Left lobe of liver (tissue), 2 donors: ENCODE measurements at regions not wholly inside any gene's neighbourhood (a gene's known extent, or its start where the extent isn't known, plus 50 kb on each side); places are given as distances from the start of the nearest gene placed in this dataset.

Experiments
- ATAC-seq: fragments of 200-7000 bp; cut with Tn5 transposase; one replicate; pipeline ENCODE4 v1.9.1; 2020; ENCODE audit warnings: mild to moderate bottlenecking, moderate library complexity
- DNase-seq: peaks from one replicate; pipeline ENCODE4 v3.0.0-alpha.2; 2020; ENCODE audit warnings: low spot score
- donor health status: DM: no; HTN: no; CAD: no; lungs with moderate emphysema.
- donor health status: DM: no; HTN: yes; CAD: no.

- no peak for DNase-seq
These were observed 920.7 kb upstream of the NR2F2 start for GRCh38 chr15:95409626-95410310.

GRCh38 chr15:95410757-95411156 is 919.7 kb upstream of the NR2F2 start:
- DNase-seq, result no peak
- no peak for ATAC-seq

More at GRCh38 chr15:95409626-95410310, 920.7 kb upstream of the NR2F2 start:
- no peak for ATAC-seq

- no peak for ATAC-seq
- DNase-seq, result no peak
These were observed 913.9 kb upstream of the NR2F2 start for GRCh38 chr15:95416576-95416975.

GRCh38 chr15:95417761-95418160 is 912.7 kb upstream of the NR2F2 start:
- ATAC-seq, result no peak
- DNase-seq, result no peak

- no peak for DNase-seq
- ATAC-seq, result no peak
These were observed 908.2 kb upstream of the NR2F2 start for GRCh38 chr15:95422255-95422654.

- DNase-seq, result no peak
- no peak for ATAC-seq
These were observed 904.6 kb upstream of the NR2F2 start for GRCh38 chr15:95425859-95426258.

GRCh38 chr15:95429345-95429744 is 901.2 kb upstream of the NR2F2 start:
- DNase-seq, result no peak
- no peak for ATAC-seq

- DNase-seq, result no peak
- ATAC-seq, result no peak
These were observed 899.0 kb upstream of the NR2F2 start for GRCh38 chr15:95431518-95431917.

- ATAC-seq, result no peak
- DNase-seq, result no peak
These were observed 897.6 kb upstream of the NR2F2 start for GRCh38 chr15:95432878-95433405.

- ATAC-seq, result no peak
- DNase-seq, result no peak
These were observed 890.6 kb upstream of the NR2F2 start for GRCh38 chr15:95439922-95440376.

- DNase-seq (no peak), ATAC-seq (no peak)
These were observed 889.8 kb upstream of the NR2F2 start for GRCh38 chr15:95440712-95441111.

GRCh38 chr15:95442107-95442719 is 888.3 kb upstream of the NR2F2 start:
- DNase-seq (no peak), ATAC-seq (no peak)

- ATAC-seq, result no peak
- no peak for DNase-seq
These were observed 885.6 kb upstream of the NR2F2 start for GRCh38 chr15:95444860-95445259.

- no peak for ATAC-seq
These were observed 883.6 kb upstream of the NR2F2 start for GRCh38 chr15:95446854-95447253.

GRCh38 chr15:95447486-95447885 is 883.0 kb upstream of the NR2F2 start:
- ATAC-seq, result no peak

More at GRCh38 chr15:95446854-95447253, 883.6 kb upstream of the NR2F2 start:
- no peak for DNase-seq

GRCh38 chr15:95448531-95449229 is 881.8 kb upstream of the NR2F2 start:
- no peak for DNase-seq
- no peak for ATAC-seq

More at GRCh38 chr15:95447486-95447885, 883.0 kb upstream of the NR2F2 start:
- no peak for DNase-seq

GRCh38 chr15:95449230-95449628 is 881.3 kb upstream of the NR2F2 start:
- ATAC-seq (peak; percentile 29), DNase-seq (no peak)

GRCh38 chr15:95450413-95450812 is 880.1 kb upstream of the NR2F2 start:
- no peak for ATAC-seq
- DNase-seq, result no peak

GRCh38 chr15:95451938-95452337 is 878.6 kb upstream of the NR2F2 start:
- ATAC-seq (no peak), DNase-seq (no peak)

GRCh38 chr15:95454403-95455262 is 875.9 kb upstream of the NR2F2 start:
- ATAC-seq (no peak), DNase-seq (no peak)

GRCh38 chr15:95457520-95457919 is 873.0 kb upstream of the NR2F2 start:
- no peak for ATAC-seq
- no peak for DNase-seq
